A549 (cell line): ENCODE measurements at regions not wholly inside any gene's neighbourhood (a gene's known extent, or its start where the extent isn't known, plus 50 kb on each side); places are given as distances from the start of the nearest gene placed in this dataset.

ENCODE experiments used
- CEBPB ChIP-seq, 2 experiments: fragments of >200 bp in 1 of 2; sonication (Bioruptor Twin) in 1 of 2; formaldehyde crosslinking in 1 of 2; IDR thresholded peaks; 2 replicates each; pipeline ENCODE4 v1.6.1; 2012 to 2016
- EP300 ChIP-seq, 2 experiments: fragments of >200 bp; sonication (Bioruptor Twin); formaldehyde crosslinking; IDR thresholded peaks; 2 replicates in 1 of 2; 3 replicates in 1 of 2; pipeline ENCODE4 v1.6.1; 2016 to 2017
- POLR2A ChIP-seq: IDR thresholded peaks from 2 replicates; pipeline ENCODE4 v1.6.1; 2012; ENCODE audit warnings: mild to moderate bottlenecking, low read length
- REST ChIP-seq: fragments of 200-600 bp; sonication (generic); IDR thresholded peaks from 2 replicates; pipeline ENCODE4 v1.6.1; 2016; ENCODE audit warnings: antibody characterized with exemption, mild to moderate bottlenecking, moderate library complexity
- SMC3 ChIP-seq: fragments of >200 bp; sonication (Bioruptor Twin); formaldehyde crosslinking; IDR thresholded peaks from 3 replicates; pipeline ENCODE4 v1.6.1; 2018; ENCODE audit warnings: inconsistent platforms
- TF ChIP-seq, protein P1 (sequence below): fragments of >200 bp; sonication (Bioruptor Twin); formaldehyde crosslinking; IDR thresholded peaks from 3 replicates; pipeline ENCODE4 v1.5.1; 2016

DNA sequence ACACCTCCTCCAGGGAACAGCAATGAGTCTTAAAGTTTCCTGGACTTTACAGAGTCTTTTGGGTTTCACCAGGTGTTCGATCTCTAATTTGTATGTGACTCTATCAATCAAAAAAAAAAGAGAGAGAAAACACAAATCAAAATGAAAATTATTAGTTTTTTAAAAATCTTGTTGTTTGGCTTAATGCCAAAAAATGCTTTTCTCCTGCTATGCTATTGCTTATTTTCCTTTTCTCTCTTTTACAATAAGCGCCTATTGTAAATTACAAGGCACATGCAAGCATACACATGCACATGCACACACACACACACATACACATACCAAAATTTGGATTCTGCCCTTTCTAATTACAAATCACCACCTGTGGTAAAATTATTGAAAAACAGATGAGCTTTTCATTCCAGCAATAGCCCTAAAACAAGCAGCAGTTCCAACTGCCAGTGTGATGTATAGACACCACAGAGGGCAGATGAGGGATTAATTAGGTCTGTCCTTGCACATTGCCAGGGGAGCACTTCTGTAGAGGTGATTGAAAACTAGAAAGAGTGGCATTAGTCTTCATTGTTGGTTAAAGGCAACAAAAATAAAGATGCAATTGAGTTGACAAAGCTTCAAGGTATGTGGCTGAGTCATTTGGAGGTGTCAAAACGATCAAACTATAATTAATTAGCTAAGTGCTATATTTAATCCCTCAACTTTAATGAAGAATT is 631.7 kb downstream of the TFAP2B start:
- no peak for TF ChIP-seq POLR2A
- TF ChIP-seq, protein P1, sequence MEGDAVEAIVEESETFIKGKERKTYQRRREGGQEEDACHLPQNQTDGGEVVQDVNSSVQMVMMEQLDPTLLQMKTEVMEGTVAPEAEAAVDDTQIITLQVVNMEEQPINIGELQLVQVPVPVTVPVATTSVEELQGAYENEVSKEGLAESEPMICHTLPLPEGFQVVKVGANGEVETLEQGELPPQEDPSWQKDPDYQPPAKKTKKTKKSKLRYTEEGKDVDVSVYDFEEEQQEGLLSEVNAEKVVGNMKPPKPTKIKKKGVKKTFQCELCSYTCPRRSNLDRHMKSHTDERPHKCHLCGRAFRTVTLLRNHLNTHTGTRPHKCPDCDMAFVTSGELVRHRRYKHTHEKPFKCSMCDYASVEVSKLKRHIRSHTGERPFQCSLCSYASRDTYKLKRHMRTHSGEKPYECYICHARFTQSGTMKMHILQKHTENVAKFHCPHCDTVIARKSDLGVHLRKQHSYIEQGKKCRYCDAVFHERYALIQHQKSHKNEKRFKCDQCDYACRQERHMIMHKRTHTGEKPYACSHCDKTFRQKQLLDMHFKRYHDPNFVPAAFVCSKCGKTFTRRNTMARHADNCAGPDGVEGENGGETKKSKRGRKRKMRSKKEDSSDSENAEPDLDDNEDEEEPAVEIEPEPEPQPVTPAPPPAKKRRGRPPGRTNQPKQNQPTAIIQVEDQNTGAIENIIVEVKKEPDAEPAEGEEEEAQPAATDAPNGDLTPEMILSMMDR, result no peak
- no peak for TF ChIP-seq SMC3
- TF ChIP-seq EP300 (IDR thresholded peaks at IDR 0.05), result no peak
- TF ChIP-seq REST, result no peak
- no peak for TF ChIP-seq CEBPB (IDR thresholded peaks at IDR 0.05)
